ENCODE measurements at regions not wholly inside any gene's neighbourhood (a gene's known extent, or its start where the extent isn't known, plus 50 kb on each side); places are given as distances from the start of the nearest gene placed in this dataset.
"Not testable (repeated sequence)": the region's sequence is repeated elsewhere in the genome, so short reads cannot be mapped to it uniquely, and the experiment has no call there.

DNA sequence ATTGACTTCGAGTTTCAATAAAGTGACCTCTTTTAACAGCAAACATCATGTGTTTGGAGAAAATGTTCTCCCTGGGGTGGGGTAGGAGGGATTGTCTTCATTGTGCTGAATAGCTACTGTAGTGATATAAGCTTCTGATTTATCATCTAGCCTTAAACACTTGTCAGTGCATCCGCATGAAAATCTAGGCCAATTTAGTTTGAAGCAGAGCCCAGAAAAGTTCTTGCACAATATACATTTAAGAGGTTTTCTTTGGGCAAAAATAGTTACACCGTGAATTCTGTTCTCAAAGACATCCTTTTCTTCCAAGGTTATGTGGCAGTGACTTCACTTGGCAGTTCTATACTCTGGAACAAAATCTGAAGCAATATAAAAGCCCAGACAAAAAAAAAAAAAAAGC lies 136.0 kb upstream of the IFNG-AS1 start:
- no peak for DNase-seq

DNA sequence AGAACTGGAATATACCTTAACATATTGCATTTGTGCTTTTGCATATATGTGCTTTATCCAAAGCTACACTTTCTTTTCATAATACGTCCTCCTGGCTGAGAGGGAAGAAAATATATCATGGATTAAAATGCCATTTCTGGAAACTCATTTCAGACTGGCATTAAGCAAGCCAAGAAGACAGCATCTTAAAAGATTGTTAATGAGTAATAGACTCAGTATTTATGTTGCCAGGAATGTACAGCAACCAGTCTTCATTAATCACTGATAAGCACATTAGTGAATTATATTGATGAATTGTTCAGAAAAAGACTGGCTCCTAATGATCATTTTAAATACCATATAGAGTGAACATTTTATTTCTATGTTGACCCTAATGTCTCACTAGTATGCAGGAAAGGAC lies 134.9 kb upstream of the IFNG-AS1 start:
- no peak for DNase-seq

DNA sequence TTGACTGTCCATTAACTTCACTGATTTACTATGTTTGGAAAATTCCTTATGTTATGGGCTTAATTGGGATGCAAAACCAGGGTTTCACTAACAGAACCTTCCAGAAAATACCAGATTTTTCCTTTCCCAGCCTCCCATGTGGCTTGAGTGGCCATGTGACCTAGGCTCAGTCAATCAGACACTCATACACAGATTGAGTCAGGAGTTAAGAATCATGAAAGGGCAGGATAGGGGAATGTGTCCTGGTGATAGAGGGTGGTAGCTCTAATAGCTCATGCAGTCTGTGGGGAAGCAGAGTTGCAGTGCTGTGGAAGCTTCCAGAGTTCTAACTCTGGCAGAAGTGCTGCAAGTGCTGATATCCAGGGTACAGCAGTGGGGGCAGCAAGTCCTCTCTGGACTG lies 134.1 kb upstream of the IFNG-AS1 start:
- no peak for DNase-seq

DNA sequence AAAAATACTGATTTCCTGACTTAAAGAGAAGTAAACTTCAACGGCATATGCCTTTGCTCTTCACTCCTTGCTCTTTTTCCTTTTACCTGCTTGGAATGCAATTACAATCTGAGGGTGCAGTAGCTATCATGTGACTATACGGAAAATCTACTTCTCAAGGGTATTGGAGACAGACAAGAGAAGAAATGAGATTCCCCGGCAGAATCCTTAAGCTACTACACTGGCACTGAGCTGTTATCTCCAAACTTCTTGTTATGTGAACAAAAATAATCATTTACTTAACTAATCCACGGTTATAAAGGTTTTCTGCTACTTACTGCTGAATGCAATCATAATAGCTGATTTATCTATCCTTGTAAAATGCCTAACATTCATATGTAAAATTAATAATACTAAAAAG lies 118.0 kb upstream of the IFNG-AS1 start:
- DNase-seq, result no peak

DNA sequence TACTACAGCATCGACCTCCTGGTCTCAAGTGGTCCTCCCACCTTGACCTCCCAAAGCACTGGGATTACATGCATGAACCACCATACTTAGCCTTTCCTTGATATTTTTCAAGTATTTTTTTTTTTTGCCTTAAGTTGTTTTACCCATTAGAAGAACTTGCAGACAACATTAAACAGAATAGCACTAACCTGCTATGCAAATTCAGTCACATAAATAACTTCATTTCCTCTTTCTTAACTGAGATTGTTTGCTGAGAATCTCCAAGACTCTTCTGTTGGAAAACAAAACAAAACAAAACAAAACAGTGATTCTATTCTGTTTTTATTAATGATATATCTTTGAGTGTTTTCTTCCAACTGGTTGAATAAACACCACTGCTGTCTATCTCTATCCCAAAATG lies 115.9 kb upstream of the IFNG-AS1 start:
- no peak for DNase-seq

DNA sequence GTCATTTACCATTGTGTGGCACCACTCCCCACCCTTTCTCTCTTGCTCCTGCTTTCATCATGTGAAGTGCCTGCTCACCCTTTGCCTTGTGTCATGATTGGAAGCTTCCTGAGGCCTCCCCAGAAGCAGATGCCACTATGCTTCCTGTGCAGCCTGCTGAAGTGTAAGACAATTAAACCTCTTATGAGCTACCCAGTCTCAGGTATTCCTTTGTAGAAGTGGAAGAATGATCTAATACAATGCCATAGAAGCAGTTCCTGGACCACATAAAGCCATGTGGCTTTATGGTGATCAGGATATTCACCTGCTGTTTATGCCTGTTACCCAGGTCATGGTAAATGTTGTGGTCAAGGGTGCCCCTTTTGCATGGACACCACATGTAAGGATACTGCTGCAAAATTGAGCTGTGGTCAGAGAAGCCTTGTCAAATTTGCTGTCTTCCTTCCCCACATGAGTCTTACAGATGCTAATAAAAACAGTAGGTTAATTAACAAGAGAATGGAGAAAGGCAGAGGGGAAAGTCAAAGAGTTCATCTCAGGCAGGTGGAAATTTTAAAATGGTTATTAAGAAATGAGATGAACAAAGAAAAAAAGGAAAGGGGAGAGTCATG lies 112.8 kb upstream of the IFNG-AS1 start:
- no peak for DNase-seq

DNA sequence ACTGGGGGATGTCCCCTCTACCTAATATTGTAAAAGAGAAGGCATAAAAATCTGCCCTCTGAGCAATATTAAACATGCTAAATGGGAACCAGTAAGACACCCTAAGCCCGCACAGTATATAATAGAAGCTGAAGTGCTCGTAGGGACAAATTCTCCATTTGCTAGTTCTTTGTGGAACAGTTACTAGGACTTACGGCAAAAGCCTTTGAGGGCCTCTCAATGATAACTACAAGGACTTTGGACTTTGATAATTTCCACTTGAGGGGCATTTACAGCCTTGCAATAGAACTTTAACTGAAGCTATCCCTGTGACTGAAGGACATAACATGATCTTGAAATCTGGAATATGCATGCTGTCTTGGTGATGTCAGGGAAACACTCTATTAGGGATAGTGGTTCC lies 111.5 kb upstream of the IFNG-AS1 start:
- DNase-seq, result no peak

DNA sequence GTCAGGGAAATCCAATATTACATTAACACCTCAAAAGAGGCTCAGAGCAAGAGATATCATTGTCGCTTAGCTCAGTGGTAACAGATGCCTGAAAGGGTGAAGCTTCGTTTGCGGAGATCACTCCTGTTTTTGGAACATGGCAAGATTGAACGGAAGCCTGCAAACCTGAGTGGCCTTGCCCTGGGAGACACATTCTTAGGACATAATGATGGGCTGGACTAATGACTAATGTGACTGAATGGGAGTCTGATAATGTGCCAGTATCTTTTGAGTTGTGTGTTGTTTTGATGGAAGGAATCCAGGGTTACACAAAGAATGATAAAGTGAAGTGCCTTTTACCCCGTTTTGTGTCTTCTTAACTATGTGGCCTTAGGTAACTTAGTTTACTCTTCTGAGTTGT lies 109.3 kb upstream of the IFNG-AS1 start:
- DNase-seq, result no peak

DNA sequence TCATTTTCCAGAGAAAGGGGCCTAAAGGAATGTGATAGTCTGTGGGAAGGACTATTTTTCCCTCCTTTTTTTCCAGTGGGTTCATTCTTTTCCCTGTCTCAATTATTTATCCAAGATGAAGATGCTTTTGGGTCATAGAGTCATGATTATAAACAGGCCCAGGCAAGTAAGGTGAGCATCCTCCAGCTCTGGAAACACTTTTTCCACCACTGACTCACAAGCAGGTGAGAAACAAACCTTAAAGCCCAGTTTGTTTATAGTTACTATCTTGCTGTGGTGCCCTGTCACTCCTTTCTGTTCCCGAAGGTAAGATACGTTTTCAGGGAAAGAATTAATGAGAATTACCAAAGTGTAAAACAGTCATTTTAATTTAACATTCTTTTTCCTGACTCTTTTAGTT lies 107.7 kb upstream of the IFNG-AS1 start:
- no peak for DNase-seq

DNA sequence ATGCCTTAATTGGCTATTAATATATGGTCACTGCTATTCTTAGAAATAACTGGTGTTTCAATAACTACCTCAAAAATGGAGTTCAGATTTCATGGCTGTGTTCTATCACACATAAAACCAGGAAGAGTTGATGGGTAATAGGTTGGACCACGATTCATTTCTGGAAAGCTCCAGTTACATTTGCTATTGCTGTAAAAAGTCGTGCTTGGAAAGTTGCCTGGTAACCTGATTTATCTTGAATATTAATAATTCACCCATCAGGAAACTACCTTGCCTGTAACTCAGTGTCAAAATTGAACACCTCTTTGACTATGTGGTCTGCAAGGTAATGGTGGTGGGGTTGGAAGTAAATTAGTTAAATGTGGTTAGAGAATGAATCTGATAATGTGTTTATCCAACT lies 104.7 kb upstream of the IFNG-AS1 start:
- no peak for DNase-seq

DNA sequence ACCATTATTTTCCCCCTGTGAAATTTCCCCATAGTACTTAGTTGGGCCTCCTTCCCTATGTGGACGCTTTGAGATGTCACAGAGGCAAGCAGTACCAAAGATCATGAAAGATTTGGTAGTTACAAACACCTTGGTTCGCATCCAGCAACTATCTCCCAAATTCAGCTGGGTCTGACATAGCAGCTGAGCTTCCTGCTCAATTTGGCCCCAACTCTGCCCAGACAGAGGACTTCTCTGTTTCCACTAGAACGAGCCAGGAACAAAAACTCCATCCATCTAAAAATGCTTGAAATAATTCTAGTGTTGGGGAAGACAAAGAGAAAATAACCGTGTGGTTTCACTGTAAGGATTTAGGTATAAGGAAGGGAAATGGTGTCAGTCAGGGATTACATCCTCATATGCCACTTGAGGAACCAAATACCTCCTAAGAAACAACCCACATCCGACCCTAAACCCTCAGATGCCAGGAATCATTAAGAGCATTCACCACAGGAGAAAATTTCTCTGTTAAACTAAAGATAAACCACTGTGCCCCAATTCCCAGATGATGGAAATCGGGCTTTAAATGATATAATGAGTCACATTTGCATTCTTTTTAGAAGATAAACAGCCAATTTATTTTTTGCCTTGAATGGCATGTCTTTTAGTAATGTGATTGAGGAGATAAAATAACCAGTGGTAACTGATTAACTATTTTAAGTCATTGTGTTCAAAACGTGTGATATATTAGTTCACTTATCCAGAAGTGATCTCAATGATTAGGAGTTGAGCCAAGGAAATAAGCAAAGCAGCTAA lies 103.7 kb upstream of the IFNG-AS1 start:
- no peak for DNase-seq

DNA sequence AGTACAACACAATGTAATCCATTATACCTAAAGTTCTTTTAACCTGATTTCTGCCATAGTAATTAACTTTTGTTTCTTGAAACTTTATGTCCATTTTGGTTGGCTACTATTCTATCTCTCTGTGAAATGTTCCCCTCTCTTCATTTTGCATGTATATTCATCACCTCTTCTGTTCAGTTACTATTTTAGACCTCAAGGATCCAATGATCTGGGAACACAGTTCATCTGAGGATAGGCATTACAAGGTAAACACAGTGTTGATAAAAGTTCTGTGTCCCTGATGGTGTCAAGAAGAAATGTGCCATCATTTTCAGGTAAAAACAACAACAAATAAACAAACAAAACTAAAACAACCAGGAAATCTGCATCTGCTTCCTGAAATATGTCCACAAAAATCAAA lies 102.2 kb upstream of the IFNG-AS1 start:
- no peak for DNase-seq

DNA sequence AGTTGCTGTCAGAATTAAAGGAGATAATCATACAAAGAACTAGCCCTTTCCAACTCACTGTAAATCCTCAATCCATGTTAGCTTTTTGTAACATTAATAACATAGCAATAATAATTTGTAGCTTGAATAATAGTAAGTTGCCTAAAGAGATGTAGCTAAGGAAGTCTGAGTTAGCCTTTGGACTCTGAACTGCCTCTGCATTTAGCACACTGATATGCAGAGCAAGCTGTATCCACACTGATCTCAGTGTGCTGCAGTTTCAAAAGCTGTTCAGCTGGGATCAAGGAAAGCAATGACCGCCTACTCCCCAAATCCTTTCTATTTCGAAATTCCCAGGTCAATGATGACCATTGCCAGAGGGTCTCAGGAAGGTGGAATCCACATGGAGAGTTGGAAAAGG lies 99.3 kb upstream of the IFNG-AS1 start:
- DNase-seq, result no peak

DNA sequence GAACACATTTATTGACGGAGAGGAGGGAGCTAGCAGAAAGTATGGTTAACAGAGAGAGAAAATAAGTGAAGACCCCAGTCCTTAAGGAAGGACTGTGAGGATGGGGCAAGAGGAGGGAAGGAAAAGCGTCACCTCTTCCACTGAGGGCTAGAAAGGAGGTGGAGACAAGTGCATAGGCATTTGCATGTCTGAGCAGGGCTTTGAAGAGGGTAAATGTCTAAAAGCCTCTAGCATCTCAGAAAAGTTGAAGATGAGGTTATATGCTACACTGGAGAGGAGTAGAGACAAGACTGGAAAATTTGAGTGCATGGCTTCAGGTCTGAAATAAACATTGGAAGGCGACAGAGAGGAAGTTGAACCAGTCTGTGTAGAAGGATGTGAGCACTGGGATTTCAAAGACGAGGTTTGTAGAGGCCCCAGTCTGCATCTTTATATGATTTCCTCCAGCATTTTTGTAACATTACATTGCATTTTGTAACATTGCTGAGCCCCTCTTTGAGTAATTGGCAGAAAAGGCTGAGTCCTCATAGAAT lies 98.5 kb upstream of the IFNG-AS1 start:
- no peak for DNase-seq

DNA sequence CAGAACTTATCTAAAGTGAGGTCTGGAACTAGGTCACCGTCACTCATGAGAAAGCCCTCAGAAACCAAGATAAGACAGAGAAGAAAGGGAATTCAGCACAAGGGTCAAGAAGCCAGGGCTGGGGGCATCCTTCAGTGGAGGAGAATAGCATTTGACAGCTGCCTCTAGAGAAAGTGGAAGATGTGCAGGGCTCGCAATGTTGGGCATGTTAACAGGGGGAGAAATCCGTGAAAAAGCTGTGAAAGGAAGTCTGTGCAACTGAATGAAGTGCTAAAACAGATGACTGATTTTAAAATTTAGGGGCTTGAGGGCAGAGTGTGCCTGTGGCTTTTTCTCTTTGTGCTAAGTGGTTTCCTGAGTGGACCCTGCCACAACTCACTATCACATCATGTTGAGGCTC lies 97.7 kb upstream of the IFNG-AS1 start:
- DNase-seq, result no peak

DNA sequence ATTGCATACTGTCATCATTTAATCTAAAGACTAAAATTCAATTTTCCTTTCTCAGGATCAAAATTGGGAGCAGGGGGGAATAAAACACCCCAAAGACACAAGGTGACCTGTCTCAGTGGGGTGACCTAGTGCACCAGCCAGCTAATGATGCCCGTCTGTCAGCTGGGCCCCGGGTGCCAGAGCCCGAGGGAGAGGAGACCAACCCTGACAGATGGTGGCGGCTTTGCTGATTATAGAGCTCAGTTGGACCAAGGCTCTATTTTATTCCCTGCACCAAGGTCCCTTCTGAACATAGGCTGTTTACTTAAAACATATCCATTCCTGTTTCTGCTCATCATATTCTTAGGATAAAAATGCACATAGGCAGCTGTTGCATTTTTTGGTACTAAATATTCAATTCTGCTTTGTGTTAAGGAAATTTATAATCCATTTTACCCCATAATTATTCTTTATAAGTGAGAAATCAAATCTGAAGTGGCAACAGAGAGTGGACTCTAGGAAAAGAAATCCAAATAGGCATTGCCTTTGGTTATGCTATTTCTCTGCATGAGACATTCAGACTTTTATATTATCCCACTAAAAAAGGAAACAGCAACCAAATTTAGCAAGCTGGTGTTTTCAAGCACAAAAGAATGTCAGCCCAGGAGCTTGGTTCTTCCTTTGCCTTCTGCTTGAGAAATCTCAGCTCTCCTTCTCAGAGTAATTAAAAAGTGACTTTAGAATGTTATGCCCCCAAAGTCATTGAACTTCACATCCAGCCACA lies 96.8 kb upstream of the IFNG-AS1 start:
- no peak for DNase-seq

DNA sequence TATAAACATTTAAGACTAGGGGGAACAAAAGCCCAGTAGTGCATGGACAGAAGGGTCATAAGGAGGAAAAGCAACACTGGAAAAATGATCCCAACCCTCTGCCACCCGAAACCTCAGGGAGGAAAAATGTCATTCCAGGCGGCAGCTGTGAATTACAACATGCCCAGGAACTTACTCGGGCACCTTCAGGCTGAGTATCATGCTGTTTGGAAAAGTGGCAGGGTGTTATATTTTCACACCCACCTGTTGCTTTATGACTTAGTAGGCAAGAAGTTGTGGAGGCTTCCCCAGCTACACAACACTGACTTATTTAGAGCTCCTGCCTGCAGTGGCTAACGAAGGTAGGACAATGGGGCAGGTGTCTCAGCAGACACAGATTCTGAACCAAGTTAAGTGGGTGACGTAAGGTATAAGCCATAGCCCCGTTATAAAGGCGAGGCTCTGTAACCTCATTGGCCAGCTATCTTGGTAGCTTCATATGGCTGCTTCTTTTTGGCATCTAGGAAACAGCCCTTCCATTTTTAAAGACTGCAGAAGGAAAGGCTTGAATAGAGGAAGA lies 96.1 kb upstream of the IFNG-AS1 start:
- no peak for DNase-seq

DNA sequence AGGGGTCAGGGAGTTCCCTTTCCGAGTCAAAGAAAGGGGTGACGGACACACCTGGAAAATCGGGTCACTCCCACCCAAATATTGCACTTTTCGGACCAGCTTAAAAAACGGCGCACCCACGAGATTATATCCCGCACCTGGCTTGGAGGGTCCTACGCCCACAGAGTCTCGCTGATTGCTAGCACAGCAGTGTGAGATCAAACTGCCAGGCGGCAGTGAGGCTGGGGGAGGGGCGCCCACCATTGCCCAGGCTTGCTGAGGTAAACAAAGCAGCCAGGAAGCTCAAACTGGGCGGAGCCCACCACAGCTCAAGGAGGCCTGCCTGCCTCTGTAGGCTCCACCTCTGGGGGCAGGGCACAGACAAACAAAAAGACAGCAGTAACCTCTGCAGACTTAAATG lies 88.8 kb upstream of the IFNG-AS1 start:
- DNase-seq, result not testable (repeated sequence)

DNA sequence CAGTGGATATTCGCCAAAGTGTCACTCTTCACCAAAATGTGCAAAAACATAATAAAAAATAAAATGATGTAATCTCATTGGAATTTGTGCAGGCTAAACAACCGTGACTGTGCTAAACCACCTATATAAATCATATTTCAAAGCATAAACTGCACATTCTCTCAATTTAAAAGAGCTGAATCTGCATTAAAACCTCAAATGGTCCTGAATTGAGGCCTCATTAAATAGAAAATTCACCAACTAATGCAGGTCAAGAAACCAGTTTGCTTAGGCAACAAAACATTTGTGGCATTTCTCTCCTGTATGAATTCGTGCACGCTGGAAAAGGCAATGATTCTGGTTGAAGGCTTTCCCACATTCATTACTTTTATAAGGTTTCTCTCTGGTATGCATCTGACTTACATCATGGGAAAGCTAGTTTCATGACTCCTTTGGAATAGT lies 80.1 kb upstream of the IFNG-AS1 start:
- DNase-seq, result no peak

DNA sequence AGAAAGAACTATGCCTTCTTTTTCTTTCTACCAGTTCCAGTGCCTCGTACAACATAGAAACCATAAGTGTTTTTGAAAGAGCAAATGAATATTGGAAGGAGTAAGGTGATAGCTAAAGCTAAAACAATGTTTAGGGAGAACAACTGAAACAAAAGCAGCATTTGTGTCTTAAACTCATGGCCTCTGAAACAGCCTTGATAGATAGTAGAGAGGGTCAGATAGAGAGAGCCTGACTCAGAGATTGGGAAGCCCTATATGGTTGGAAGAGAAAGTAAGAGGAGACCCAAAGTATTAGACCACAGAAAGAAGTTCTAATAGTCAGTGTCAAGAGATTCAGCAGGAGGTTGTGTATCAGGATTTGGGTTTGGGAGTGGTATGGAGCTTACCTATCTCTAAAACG lies 79.6 kb upstream of the IFNG-AS1 start:
- DNase-seq, result no peak

DNA sequence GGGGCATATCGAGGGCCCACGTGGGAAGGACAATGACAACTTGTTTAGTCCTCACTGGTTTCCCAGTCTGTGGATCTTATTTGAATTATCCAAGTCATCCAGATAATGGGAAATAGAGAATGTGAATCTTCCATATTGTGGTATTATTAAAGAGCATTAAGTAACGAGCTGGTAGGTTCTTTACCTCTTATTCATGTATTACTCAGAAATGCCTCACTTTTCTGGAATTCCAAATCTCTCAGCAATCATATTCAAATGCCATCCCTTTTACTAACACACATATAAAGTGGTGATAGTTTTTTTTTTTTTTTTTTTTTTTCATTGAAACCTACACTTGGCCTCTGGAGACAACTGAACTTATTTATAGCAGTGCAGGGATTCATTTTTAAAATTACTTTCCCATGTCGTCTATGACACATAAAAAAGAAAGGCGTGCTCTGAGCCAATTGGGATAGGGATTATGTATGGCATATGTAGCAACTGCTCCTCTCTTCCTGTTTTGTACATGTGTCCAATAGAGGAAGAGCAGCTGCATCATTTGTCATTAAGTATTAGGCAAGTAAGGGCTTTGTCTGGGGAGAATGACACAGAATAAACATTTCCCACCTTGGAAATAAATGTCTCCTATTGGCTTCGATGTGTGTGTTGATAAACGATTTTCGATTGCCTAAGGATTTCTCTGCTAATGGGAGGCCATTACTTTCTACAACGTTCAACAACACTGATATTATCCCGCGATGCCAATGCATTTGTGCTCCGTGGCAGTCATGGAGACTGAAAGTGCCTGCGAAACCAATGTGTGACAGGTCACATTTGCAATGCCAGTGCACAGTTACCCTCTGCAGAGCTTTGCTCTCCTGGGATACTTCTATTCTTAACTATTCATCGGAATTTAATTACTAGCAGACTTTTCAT lies 78.6 kb upstream of the IFNG-AS1 start:
- DNase-seq, result no peak

DNA sequence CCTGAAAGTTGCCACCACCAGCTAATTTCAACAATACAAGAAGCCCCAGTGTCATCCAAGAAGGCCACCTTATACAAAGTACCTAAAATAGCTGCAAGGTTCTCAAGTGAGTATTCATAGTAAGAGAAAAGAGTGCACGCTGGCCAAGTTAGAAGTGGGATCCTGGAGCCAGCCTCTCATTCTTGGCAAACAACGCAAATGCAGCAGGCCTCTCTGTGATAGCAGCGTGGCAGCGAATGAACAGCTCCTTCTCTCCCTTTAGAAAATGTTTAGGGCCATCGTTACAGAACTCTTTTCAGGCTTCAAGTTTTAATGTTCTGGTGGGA lies 78.0 kb upstream of the IFNG-AS1 start:
- no peak for DNase-seq

DNA sequence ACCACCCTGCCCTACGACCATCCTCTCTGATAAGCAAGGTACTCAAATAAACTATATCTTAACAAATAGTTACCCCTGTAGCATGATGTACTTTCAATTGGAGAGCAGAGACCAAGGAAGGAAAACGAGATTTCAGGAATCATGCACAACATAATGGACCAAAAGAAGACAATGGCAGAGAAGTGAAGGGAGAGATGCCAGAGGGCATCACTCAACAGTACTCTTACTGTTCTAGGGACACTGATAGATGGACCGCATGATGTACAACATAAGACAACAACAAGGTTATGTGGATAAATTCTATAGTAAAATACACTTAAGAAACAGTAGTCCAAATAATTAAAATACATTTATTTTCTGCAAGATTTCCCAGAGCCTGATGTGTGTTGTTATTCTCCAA lies 77.5 kb upstream of the IFNG-AS1 start:
- DNase-seq, result no peak
